ENCODE measurements at regions not wholly inside any gene's neighbourhood (a gene's known extent, or its start where the extent isn't known, plus 50 kb on each side); places are given as distances from the start of the nearest gene placed in this dataset.

DNA sequence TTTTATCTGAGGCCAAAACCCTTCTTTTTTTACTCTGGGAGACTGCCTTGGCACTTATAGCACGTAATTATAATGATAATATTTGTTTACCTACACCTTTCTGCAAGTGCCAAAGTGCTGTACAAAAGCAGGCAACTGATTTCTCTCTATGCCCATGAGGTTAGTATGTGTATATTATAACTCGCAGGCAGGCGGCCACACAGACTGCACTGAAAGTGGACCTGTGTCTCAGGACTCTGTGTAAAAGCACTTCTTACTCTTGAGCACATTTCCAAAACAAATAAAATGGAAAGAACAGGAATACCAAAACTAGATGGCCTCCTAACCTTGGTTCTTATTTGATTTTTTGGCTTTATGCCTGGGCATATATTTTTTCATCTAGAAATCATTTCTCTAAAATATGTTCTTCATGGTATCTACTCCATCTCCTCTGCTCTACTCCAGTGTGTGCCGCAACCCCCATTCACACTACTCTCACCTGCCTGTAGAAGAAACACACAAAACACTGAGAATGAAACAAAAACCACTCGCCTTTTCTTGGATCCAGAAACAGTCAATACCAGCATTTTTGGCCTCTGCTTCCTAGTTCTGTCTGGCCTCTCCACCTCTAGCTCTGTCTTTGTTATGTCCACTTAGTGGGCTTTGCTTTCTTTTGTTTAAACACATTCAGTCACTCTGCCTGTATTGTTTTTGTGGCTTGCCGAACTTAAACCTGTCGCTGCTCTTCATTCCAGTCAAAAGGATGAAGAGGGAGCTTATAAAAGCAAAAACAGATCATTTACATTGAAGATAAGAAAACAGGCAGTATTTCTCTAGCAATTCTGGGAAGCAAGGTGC lies 934.5 kb upstream of the TENM3 start:
- Mint-ChIP-seq H3K27ac (no peak overlapping the region), H3K9me3 (peaks cover 0 to 5% of the 10 kb centered on the region in 2 donors), H3K4me3 (no peak overlapping the region), H3K4me1 (ENCODE audit: low read depth in 2 of 2) (no peaks in the 10 kb centered on the region), H3K36me3 (ENCODE audit: insufficient read depth) (no peaks in the 10 kb centered on the region), H3K27me3 (no peaks in the 10 kb centered on the region)
- no peak for ATAC-seq (replicated peaks)
- no peak for DNase-seq

- ATAC-seq (replicated peaks) (no peak), DNase-seq (no peak)
- Mint-ChIP-seq H3K4me3 (no peak overlapping the region), H3K9me3 (peaks cover 0 to 5% of the 10 kb centered on the region in 2 donors), H3K36me3 (ENCODE audit: insufficient read depth) (no peaks in the 10 kb centered on the region), H3K27me3 (no peaks in the 10 kb centered on the region), H3K27ac (no peak overlapping the region), H3K4me1 (ENCODE audit: low read depth in 2 of 2) (no peaks in the 10 kb centered on the region)
These were observed 931.1 kb upstream of the TENM3 start for GRCh38 chr4:181312066-181312465.

- Mint-ChIP-seq H3K27ac (no peak overlapping the region), H3K4me3 (no peak overlapping the region), H3K4me1 (ENCODE audit: low read depth in 2 of 2) (no peaks in the 10 kb centered on the region), H3K9me3 (peaks cover 3 to 7% of the 10 kb centered on the region in 2 donors), H3K27me3 (no peaks in the 10 kb centered on the region), H3K36me3 (ENCODE audit: insufficient read depth) (no peaks in the 10 kb centered on the region)
- DNase-seq, result no peak
- ATAC-seq (replicated peaks), result no peak
These were observed 923.6 kb upstream of the TENM3 start for GRCh38 chr4:181319629-181320028.

GRCh38 chr4:181323061-181323460 lies 920.1 kb upstream of the TENM3 start:
- DNase-seq (no peak), ATAC-seq (replicated peaks) (no peak)
- Mint-ChIP-seq H3K27me3 (no peaks in the 10 kb centered on the region), H3K4me1 (ENCODE audit: low read depth in 2 of 2) (no peaks in the 10 kb centered on the region), H3K27ac (no peak overlapping the region), H3K9me3 (peaks cover 14 to 26% of the 10 kb centered on the region in 2 donors), H3K36me3 (ENCODE audit: insufficient read depth) (no peaks in the 10 kb centered on the region), H3K4me3 (no peak overlapping the region)

GRCh38 chr4:181330654-181331201 lies 912.5 kb upstream of the TENM3 start:
- DNase-seq (no peak), ATAC-seq (replicated peaks) (no peak)
- Mint-ChIP-seq H3K27ac (no peak overlapping the region), H3K27me3 (no peaks in the 10 kb centered on the region), H3K4me3 (no peak overlapping the region), H3K4me1 (ENCODE audit: low read depth in 2 of 2) (no peaks in the 10 kb centered on the region), H3K36me3 (ENCODE audit: insufficient read depth) (no peaks in the 10 kb centered on the region), H3K9me3 (peaks cover 12 to 22% of the 10 kb centered on the region in 2 donors)

GRCh38 chr4:181331214-181331613 lies 912.0 kb upstream of the TENM3 start:
- Mint-ChIP-seq H3K4me3 (no peak overlapping the region), H3K36me3 (ENCODE audit: insufficient read depth) (no peaks in the 10 kb centered on the region), H3K9me3 (peaks cover 12 to 22% of the 10 kb centered on the region in 2 donors), H3K4me1 (ENCODE audit: low read depth in 2 of 2) (no peaks in the 10 kb centered on the region), H3K27me3 (no peaks in the 10 kb centered on the region), H3K27ac (no peak overlapping the region)
- DNase-seq (no peak), ATAC-seq (replicated peaks) (no peak)

DNA sequence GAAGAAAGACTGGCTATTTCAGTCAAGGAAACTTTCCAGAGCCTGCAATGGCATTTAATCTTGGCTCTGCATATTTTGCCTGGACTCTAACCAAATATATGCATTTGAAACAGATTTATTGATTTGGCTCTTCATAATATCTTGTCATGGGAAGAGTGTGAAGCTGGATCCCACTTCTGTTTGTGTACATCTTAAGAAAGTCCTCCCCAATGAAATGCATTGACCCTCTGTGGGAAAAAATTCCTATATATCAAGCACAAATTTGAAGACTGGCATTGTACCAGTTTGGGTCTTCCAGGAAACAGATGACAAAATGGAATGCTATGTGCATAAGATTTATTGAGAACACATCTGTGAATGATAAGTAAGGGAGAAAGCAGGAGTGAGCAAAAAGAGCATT lies 897.3 kb upstream of the TENM3 start:
- no peaks in the 10 kb centered on the region for H3K36me3 Mint-ChIP-seq (ENCODE audit: insufficient read depth)
- H3K4me3 Mint-ChIP-seq, result no peak overlapping the region
- DNase-seq, result no peak
- no peak for ATAC-seq (replicated peaks)
- no peak overlapping the region for H3K27ac Mint-ChIP-seq
- no peaks in the 10 kb centered on the region for H3K27me3 Mint-ChIP-seq
- no peaks in the 10 kb centered on the region for H3K4me1 Mint-ChIP-seq (ENCODE audit: low read depth in 2 of 2)
- peaks cover 6 to 37% of the 10 kb centered on the region in 2 donors for H3K9me3 Mint-ChIP-seq

- H3K4me3 Mint-ChIP-seq, result no peak overlapping the region
These were observed 892.4 kb upstream of the TENM3 start for GRCh38 chr4:181350615-181351415.

DNA sequence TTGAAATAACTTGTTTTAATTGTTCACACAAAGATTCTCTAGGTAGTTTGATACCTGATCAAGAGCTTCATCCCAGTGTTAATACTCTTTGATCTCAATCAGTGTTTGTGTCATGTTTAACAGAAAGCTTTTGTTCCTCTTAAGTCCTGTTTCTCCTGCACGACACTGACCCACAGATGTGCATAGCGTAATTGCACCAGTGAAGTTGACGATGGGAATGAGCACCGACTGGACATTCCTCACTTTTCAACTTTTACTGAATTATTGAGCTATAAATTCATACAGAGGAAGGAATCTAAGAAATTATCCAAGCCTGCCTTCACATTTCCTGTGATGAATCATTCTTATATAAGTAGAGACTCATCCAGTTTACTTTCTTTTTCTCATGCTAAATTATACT lies 878.7 kb upstream of the TENM3 start:
- H3K4me3 Mint-ChIP-seq, result no peak overlapping the region
- DNase-seq, result no peak

More at GRCh38 chr4:181350615-181351415, 892.4 kb upstream of the TENM3 start:
- Mint-ChIP-seq H3K36me3 (ENCODE audit: insufficient read depth) (no peaks in the 10 kb centered on the region), H3K27me3 (no peaks in the 10 kb centered on the region), H3K9me3 (peaks cover 6 to 20% of the 10 kb centered on the region in 2 donors), H3K27ac (no peak overlapping the region), H3K4me1 (ENCODE audit: low read depth in 2 of 2) (no peaks in the 10 kb centered on the region)
- no peak for DNase-seq
- ATAC-seq (replicated peaks), result no peak

GRCh38 chr4:181365671-181366070 lies 877.5 kb upstream of the TENM3 start:
- H3K27ac Mint-ChIP-seq, result no peak overlapping the region
- no peak for DNase-seq
- no peaks in the 10 kb centered on the region for H3K36me3 Mint-ChIP-seq (ENCODE audit: insufficient read depth)
- H3K4me1 Mint-ChIP-seq (ENCODE audit: low read depth in 2 of 2), result no peaks in the 10 kb centered on the region
- peaks cover 4 to 15% of the 10 kb centered on the region in 2 donors for H3K9me3 Mint-ChIP-seq
- no peak for ATAC-seq (replicated peaks)
- no peak overlapping the region for H3K4me3 Mint-ChIP-seq
- H3K27me3 Mint-ChIP-seq, result no peaks in the 10 kb centered on the region

More for the DNA sequence above, 878.7 kb upstream of the TENM3 start:
- Mint-ChIP-seq H3K4me1 (ENCODE audit: low read depth in 2 of 2) (no peaks in the 10 kb centered on the region), H3K27ac (no peak overlapping the region), H3K27me3 (no peaks in the 10 kb centered on the region), H3K36me3 (ENCODE audit: insufficient read depth) (no peaks in the 10 kb centered on the region), H3K9me3 (peaks cover 4 to 16% of the 10 kb centered on the region in 2 donors)
- ATAC-seq (replicated peaks), result no peak

- no peak overlapping the region for H3K27ac Mint-ChIP-seq
- peaks cover 6 to 8% of the 10 kb centered on the region in 2 donors for H3K9me3 Mint-ChIP-seq
- no peaks in the 10 kb centered on the region for H3K36me3 Mint-ChIP-seq (ENCODE audit: insufficient read depth)
- H3K4me3 Mint-ChIP-seq, result no peak overlapping the region
- H3K4me1 Mint-ChIP-seq (ENCODE audit: low read depth in 2 of 2), result no peaks in the 10 kb centered on the region
- ATAC-seq (replicated peaks) (no peak), DNase-seq (no peak)
- H3K27me3 Mint-ChIP-seq, result no peaks in the 10 kb centered on the region
These were observed 871.2 kb upstream of the TENM3 start for GRCh38 chr4:181372014-181372413.

DNA sequence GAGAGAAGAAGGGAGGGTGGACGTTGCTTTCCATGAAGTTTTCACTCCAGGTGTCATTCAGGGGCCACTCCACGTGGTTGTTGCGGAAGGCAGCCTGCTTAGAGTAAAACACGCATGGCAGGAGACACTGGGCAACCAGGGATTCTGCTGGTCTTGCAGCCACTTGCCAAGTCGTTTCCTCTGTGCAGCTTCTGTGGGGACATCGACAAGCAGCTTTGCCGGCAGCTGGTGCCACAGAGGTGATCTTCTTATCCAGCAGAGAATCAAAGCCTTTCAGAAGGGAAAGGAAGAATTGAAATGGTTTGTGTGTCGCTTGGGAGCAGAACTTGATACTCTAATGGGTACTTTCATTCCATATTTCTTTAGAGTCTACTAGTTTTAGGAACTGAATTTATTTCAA lies 867.1 kb upstream of the TENM3 start:
- Mint-ChIP-seq H3K4me3 (no peak overlapping the region), H3K36me3 (ENCODE audit: insufficient read depth) (no peaks in the 10 kb centered on the region), H3K27ac (no peak overlapping the region), H3K4me1 (ENCODE audit: low read depth in 2 of 2) (no peaks in the 10 kb centered on the region), H3K9me3 (peaks cover 6 to 8% of the 10 kb centered on the region in 2 donors), H3K27me3 (no peaks in the 10 kb centered on the region)
- no peak for DNase-seq
- no peak for ATAC-seq (replicated peaks)

DNA sequence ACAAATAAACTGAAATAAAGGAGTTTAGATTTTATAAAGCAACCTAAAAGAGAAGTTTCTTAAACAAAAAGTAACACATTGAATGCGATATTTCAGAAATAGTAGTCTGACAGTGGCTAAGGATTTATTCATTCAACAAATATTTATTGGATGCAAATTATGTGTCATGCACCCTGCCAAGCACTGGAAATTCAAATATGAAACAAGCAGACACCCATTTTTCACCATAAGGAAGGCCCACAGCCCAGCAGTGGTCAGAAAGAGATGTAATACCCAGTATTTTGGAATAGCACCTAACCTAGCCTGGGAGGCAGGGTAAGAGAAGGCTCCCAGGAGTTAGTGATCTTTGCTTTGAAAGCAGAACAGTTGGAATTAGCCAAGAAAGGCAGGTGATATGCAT lies 855.1 kb upstream of the TENM3 start:
- no peaks in the 10 kb centered on the region for H3K36me3 Mint-ChIP-seq (ENCODE audit: insufficient read depth)
- no peaks in the 10 kb centered on the region for H3K4me1 Mint-ChIP-seq (ENCODE audit: low read depth in 2 of 2)
- H3K27ac Mint-ChIP-seq, result no peak overlapping the region
- peaks cover 7 to 8% of the 10 kb centered on the region in 2 donors for H3K9me3 Mint-ChIP-seq
- no peak for ATAC-seq (replicated peaks)
- no peaks in the 10 kb centered on the region for H3K27me3 Mint-ChIP-seq
- no peak for DNase-seq
- no peak overlapping the region for H3K4me3 Mint-ChIP-seq

Measured in effector memory CD8-positive, alpha-beta T cell (primary cell).